ENCODE measurements at regions not wholly inside any gene's neighbourhood (a gene's known extent, or its start where the extent isn't known, plus 50 kb on each side); places are given as distances from the start of the nearest gene placed in this dataset.

DNA sequence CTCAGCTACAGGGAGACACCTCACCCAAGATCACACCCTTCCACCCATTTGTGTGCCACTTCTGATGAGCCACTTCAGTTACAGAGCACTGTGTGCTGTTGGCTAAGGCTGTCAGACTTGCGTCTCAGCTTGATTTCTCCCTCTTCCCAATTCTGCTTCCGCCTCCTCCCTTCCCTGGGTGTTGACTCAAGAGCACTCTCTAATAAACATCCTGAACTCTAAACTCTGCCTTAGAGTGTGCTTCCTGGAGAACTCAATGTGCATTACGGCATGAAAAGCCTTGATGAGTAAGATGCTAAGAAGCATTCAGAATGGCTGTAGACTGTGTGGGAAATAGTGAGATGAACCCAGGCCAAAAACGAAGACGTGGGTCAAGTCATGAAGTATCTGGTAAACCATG lies 54.9 kb upstream of the S1PR1 start:
- H4K20me1 ChIP-seq (replicated peaks; ENCODE audit: insufficient read depth) = no peaks in the 10 kb centered on the region
- H3K27ac ChIP-seq (ENCODE audit: low read depth) = no peak overlapping the region
- no peaks in the 10 kb centered on the region for H3K36me3 ChIP-seq (ENCODE audit: insufficient read depth)
- H3K4me3 ChIP-seq = no peak overlapping the region
- Mint-ChIP-seq H3K4me3 (no peak overlapping the region), H3K27ac (no peak overlapping the region), H3K4me1 (no peaks in the 10 kb centered on the region), H3K36me3 (ENCODE audit: low read depth) (no peaks in the 10 kb centered on the region), H3K9me3 (no peaks in the 10 kb centered on the region), H3K27me3 (ENCODE audit: insufficient read depth, low read depth, poor library complexity) (peaks cover 2% of the 10 kb centered on the region)
- TF ChIP-seq ZNF114 (CRISPR knock-in tag; IDR thresholded peaks at IDR 0.05) (no peak), EZH2phosphoT487 (IDR thresholded peaks at IDR 0.05; ENCODE audit: unreplicated experiment) (no peak), ETS1 (IDR thresholded peaks at IDR 0.05) (no peak), ZNF331 (CRISPR knock-in tag; IDR thresholded peaks at IDR 0.05; ENCODE audit: low read depth) (no peak), STAT1 (IDR thresholded peaks at IDR 0.05; ENCODE audit: unreplicated experiment) (no peak), JUNB (IDR thresholded peaks at IDR 0.05; ENCODE audit: unreplicated experiment) (no peak), REST (IDR thresholded peaks at IDR 0.05; ENCODE audit: unreplicated experiment) (no peak), EZH2 (IDR thresholded peaks at IDR 0.05; ENCODE audit: low read depth, unreplicated experiment) (no peak), CREB1 (CRISPR knock-in tag; IDR thresholded peaks at IDR 0.05; ENCODE audit: low read depth) (no peak), NANOG (IDR thresholded peaks at IDR 0.05; ENCODE audit: borderline replicate concordance) (no peak), POLR2AphosphoS5 (IDR thresholded peaks at IDR 0.05; ENCODE audit: low read depth) (no peak)
- TF ChIP-seq, protein P1, sequence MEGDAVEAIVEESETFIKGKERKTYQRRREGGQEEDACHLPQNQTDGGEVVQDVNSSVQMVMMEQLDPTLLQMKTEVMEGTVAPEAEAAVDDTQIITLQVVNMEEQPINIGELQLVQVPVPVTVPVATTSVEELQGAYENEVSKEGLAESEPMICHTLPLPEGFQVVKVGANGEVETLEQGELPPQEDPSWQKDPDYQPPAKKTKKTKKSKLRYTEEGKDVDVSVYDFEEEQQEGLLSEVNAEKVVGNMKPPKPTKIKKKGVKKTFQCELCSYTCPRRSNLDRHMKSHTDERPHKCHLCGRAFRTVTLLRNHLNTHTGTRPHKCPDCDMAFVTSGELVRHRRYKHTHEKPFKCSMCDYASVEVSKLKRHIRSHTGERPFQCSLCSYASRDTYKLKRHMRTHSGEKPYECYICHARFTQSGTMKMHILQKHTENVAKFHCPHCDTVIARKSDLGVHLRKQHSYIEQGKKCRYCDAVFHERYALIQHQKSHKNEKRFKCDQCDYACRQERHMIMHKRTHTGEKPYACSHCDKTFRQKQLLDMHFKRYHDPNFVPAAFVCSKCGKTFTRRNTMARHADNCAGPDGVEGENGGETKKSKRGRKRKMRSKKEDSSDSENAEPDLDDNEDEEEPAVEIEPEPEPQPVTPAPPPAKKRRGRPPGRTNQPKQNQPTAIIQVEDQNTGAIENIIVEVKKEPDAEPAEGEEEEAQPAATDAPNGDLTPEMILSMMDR (conservative IDR thresholded peaks at IDR 0.05; ENCODE audit: low read depth in 2 of 2) = no peak
- TF ChIP-seq, protein P2, sequence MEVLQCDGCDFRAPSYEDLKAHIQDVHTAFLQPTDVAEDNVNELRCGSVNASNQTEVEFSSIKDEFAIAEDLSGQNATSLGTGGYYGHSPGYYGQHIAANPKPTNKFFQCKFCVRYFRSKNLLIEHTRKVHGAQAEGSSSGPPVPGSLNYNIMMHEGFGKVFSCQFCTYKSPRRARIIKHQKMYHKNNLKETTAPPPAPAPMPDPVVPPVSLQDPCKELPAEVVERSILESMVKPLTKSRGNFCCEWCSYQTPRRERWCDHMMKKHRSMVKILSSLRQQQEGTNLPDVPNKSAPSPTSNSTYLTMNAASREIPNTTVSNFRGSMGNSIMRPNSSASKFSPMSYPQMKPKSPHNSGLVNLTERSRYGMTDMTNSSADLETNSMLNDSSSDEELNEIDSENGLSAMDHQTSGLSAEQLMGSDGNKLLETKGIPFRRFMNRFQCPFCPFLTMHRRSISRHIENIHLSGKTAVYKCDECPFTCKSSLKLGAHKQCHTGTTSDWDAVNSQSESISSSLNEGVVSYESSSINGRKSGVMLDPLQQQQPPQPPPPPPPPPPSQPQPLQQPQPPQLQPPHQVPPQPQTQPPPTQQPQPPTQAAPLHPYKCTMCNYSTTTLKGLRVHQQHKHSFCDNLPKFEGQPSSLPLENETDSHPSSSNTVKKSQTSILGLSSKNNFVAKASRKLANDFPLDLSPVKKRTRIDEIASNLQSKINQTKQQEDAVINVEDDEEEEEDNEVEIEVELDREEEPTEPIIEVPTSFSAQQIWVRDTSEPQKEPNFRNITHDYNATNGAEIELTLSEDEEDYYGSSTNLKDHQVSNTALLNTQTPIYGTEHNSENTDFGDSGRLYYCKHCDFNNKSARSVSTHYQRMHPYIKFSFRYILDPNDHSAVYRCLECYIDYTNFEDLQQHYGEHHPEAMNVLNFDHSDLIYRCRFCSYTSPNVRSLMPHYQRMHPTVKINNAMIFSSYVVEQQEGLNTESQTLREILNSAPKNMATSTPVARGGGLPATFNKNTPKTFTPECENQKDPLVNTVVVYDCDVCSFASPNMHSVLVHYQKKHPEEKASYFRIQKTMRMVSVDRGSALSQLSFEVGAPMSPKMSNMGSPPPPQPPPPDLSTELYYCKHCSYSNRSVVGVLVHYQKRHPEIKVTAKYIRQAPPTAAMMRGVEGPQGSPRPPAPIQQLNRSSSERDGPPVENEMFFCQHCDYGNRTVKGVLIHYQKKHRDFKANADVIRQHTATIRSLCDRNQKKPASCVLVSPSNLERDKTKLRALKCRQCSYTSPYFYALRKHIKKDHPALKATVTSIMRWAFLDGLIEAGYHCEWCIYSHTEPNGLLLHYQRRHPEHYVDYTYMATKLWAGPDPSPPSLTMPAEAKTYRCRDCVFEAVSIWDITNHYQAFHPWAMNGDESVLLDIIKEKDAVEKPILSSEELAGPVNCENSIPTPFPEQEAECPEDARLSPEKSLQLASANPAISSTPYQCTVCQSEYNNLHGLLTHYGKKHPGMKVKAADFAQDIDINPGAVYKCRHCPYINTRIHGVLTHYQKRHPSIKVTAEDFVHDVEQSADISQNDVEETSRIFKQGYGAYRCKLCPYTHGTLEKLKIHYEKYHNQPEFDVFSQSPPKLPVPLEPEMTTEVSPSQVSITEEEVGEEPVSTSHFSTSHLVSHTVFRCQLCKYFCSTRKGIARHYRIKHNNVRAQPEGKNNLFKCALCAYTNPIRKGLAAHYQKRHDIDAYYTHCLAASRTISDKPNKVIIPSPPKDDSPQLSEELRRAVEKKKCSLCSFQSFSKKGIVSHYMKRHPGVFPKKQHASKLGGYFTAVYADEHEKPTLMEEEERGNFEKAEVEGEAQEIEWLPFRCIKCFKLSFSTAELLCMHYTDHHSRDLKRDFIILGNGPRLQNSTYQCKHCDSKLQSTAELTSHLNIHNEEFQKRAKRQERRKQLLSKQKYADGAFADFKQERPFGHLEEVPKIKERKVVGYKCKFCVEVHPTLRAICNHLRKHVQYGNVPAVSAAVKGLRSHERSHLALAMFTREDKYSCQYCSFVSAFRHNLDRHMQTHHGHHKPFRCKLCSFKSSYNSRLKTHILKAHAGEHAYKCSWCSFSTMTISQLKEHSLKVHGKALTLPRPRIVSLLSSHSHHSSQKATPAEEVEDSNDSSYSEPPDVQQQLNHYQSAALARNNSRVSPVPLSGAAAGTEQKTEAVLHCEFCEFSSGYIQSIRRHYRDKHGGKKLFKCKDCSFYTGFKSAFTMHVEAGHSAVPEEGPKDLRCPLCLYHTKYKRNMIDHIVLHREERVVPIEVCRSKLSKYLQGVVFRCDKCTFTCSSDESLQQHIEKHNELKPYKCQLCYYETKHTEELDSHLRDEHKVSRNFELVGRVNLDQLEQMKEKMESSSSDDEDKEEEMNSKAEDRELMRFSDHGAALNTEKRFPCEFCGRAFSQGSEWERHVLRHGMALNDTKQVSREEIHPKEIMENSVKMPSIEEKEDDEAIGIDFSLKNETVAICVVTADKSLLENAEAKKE (CRISPR knock-in tag; IDR thresholded peaks at IDR 0.05) = no peak
- no peaks in the 10 kb centered on the region for H3F3A ChIP-seq (replicated peaks; ENCODE audit: low read depth)
- H3K9me2 ChIP-seq (ENCODE audit: insufficient read depth) = no peaks in the 10 kb centered on the region
- no peaks in the 10 kb centered on the region for H3K79me2 ChIP-seq (replicated peaks; ENCODE audit: insufficient read depth)
- DNase-seq (ENCODE audit: low spot score) (no peak), ATAC-seq (no peak)
- H3K4me2 ChIP-seq = no peak overlapping the region
- H3K4me1 ChIP-seq (ENCODE audit: insufficient read depth) = no peaks in the 10 kb centered on the region
- H2AFZ ChIP-seq = no peak overlapping the region
- H3K27me3 ChIP-seq (ENCODE audit: insufficient read depth) = no peaks in the 10 kb centered on the region

All from GM23338 (cell line).